Thyroid gland (tissue), 4 donors: ENCODE measurements at regions not wholly inside any gene's neighbourhood (a gene's known extent, or its start where the extent isn't known, plus 50 kb on each side); places are given as distances from the start of the nearest gene placed in this dataset.
"Not testable (repeated sequence)": the region's sequence is repeated elsewhere in the genome, so short reads cannot be mapped to it uniquely, and the experiment has no call there.

Source experiments
- DNase-seq, 2 donors: peaks; one replicate each; pipeline ENCODE4 v3.0.0-alpha.2; 2019
- H3K27ac ChIP-seq, 3 donors: fragments of 200-600 bp; sonication (generic); 1 replicate in 2 of 3; 2 replicates in 1 of 3; pipeline ENCODE4 v1.5.1; 2016 to 2019; ENCODE audit warnings: mild to moderate bottlenecking in 1 of 3, moderate library complexity in 1 of 3
- H3K27me3 ChIP-seq: fragments of 200-600 bp; sonication (generic); one replicate; pipeline ENCODE4 v1.5.1; 2019
- H3K36me3 ChIP-seq, 2 donors: fragments of 200-600 bp; sonication (generic); one replicate each; pipeline ENCODE4 v1.5.1; 2016 to 2019
- H3K4me1 ChIP-seq, 2 donors: fragments of 200-600 bp; sonication (generic); one replicate each; pipeline ENCODE4 v1.5.1; 2017 to 2019
- H3K4me3 ChIP-seq, 3 donors: fragments of 200-600 bp; sonication (generic); replicated peaks in 1 of 3; 1 replicate in 2 of 3; 2 replicates in 1 of 3; pipeline ENCODE4 v1.5.1; 2016; ENCODE audit warnings: mild to moderate bottlenecking in 1 of 3
- H3K9me3 ChIP-seq: fragments of 200-600 bp; sonication (generic); one replicate; pipeline ENCODE4 v1.5.1; 2017
- POLR2A ChIP-seq, 2 donors: fragments of 450-650 bp; IDR thresholded peaks; one replicate each; pipeline ENCODE4 v1.6.1; 2017; ENCODE audit warnings: antibody characterized with exemption in 2 of 2, mild to moderate bottlenecking in 2 of 2, moderate library complexity in 1 of 2
- WGBS, 2 donors: methylation state at CpG; one replicate each; pipeline ENCODE4 v1.1.5; 2017; 5-methylcytosine and 5-hydroxymethylcytosine counted together
- intact Hi-C: fragments of 100-400 bp; cut with DNase I; formaldehyde crosslinking; loops from one replicate; pipeline ENCODE4 v1.15.1; 2023
- TF ChIP-seq, protein P1 (sequence below), 6 experiments: fragments of 200-600 bp in 3 of 6; fragments of 450-650 bp in 3 of 6; sonication (generic) in 3 of 6; IDR thresholded peaks; one replicate each; pipeline ENCODE4 v1.5.1; 2016 to 2019; ENCODE audit warnings: antibody characterized with exemption in 6 of 6, mild to moderate bottlenecking in 2 of 6, inconsistent platforms in 1 of 6, moderate library complexity in 1 of 6

DNA sequence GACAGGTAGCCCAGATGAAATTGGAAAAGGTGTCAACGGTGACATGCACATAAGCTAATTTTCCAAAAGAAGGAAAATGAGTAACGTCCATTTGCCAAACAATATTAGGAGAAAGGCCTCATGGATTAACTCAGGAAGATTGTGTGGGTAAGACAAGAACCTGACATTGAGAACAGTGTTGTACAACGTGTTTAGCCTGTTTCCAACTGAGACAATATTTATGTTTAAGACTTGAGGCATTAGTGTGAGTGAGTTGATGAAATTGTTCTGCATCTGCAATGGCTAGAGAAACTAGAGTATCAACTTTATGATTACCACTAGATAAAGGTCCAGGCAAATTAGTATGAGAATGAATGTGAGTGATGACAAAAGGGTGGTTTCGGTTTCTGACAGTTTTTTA lies 191.3 kb upstream of the RAI14 start:
- no peak for DNase-seq
- intact Hi-C loops = loop anchor here (10.0 kb wide), 1 partner anchor 470 kb away; no protein-coding TSS in a partner anchor
- Histone ChIP-seq H3K36me3 (no peaks in the 10 kb centered on the region), H3K9me3 (no peaks in the 10 kb centered on the region), H3K27ac (no peak overlapping the region), H3K4me1 (no peaks in the 10 kb centered on the region), H3K4me3 (no peak overlapping the region), H3K27me3 (no peaks in the 10 kb centered on the region)
- WGBS, 2 donors = 39 to 44% methylated on average over 4 of the region's 4 CpGs
- TF ChIP-seq, protein P1, sequence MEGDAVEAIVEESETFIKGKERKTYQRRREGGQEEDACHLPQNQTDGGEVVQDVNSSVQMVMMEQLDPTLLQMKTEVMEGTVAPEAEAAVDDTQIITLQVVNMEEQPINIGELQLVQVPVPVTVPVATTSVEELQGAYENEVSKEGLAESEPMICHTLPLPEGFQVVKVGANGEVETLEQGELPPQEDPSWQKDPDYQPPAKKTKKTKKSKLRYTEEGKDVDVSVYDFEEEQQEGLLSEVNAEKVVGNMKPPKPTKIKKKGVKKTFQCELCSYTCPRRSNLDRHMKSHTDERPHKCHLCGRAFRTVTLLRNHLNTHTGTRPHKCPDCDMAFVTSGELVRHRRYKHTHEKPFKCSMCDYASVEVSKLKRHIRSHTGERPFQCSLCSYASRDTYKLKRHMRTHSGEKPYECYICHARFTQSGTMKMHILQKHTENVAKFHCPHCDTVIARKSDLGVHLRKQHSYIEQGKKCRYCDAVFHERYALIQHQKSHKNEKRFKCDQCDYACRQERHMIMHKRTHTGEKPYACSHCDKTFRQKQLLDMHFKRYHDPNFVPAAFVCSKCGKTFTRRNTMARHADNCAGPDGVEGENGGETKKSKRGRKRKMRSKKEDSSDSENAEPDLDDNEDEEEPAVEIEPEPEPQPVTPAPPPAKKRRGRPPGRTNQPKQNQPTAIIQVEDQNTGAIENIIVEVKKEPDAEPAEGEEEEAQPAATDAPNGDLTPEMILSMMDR (IDR thresholded peaks at IDR 0.05) = no peak
- no peak for TF ChIP-seq POLR2A (IDR thresholded peaks at IDR 0.05)

GRCh38 chr5:34465301-34465700 lies 190.8 kb upstream of the RAI14 start:
- not testable (repeated sequence) for H3K27me3 ChIP-seq, DNase-seq, H3K36me3 ChIP-seq, H3K4me1 ChIP-seq, H3K9me3 ChIP-seq, H3K27ac ChIP-seq, H3K4me3 ChIP-seq
- TF ChIP-seq, protein P1 (IDR thresholded peaks at IDR 0.05) = peak in 1 of 6 experiments; percentile 44
- 4 to 5% methylated on average over 4 of the region's 4 CpGs for WGBS, 2 donors
- intact Hi-C loops = loop anchor here (10.0 kb wide), 1 partner anchor 470 kb away; no protein-coding TSS in a partner anchor

GRCh38 chr5:34466519-34467388 lies 189.4 kb upstream of the RAI14 start:
- intact Hi-C loops = loop anchor here (10.0 kb wide), 1 partner anchor 472 kb away; no protein-coding TSS in a partner anchor
- not testable (repeated sequence) for H3K4me1 ChIP-seq, H3K36me3 ChIP-seq, DNase-seq, H3K27ac ChIP-seq, H3K4me3 ChIP-seq, H3K27me3 ChIP-seq, H3K9me3 ChIP-seq
- 53 to 59% methylated on average over 6 of the region's 6 CpGs for WGBS, 2 donors

DNA sequence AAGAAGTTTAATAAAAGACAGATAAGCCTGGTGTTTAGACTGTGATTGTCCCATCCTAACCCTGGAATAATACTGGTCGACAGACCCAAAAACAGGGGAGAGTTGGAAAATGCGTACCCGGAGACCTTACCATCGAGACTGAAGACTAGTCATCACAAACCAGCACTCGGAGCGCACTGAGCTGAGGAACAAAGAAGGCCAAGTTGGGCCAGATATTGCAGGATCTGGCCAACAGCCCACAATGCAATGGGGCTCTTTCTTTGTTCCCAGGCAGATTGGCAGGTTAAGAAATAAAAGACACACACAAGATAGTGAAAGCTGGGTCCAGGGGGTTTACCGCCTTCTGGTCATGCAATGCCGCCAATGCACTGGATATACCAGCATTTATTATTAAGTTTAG lies 188.7 kb upstream of the RAI14 start:
- 85 to 86% methylated on average over 8 of the region's 8 CpGs for WGBS, 2 donors
- intact Hi-C loops = loop anchor here (10.0 kb wide), 1 partner anchor 473 kb away; no protein-coding TSS in a partner anchor
- Histone ChIP-seq H3K36me3 (no peaks in the 10 kb centered on the region), H3K27me3 (no peaks in the 10 kb centered on the region), H3K4me1 (no peaks in the 10 kb centered on the region), H3K9me3 (no peaks in the 10 kb centered on the region), H3K27ac (no peak overlapping the region), H3K4me3 (no peak overlapping the region)
- no peak for TF ChIP-seq POLR2A (IDR thresholded peaks at IDR 0.05)
- TF ChIP-seq, protein P1 (IDR thresholded peaks at IDR 0.05) = no peak
- no peak for DNase-seq

GRCh38 chr5:34467984-34468383 lies 188.1 kb upstream of the RAI14 start:
- intact Hi-C loops = loop anchor here (10.0 kb wide), 1 partner anchor 473 kb away; no protein-coding TSS in a partner anchor
- H3K27ac ChIP-seq, DNase-seq, H3K36me3 ChIP-seq, H3K9me3 ChIP-seq, H3K27me3 ChIP-seq, H3K4me1 ChIP-seq, H3K4me3 ChIP-seq: not testable (repeated sequence)
- WGBS, 2 donors = 64 to 74% methylated on average over 3 of the region's 3 CpGs

GRCh38 chr5:34469971-34470370 lies 186.2 kb upstream of the RAI14 start:
- H3K36me3 ChIP-seq = no peaks in the 10 kb centered on the region
- no peak overlapping the region for H3K27ac ChIP-seq
- WGBS, 2 donors = 67 to 79% methylated on average over 3 of the region's 3 CpGs
- H3K27me3 ChIP-seq = no peaks in the 10 kb centered on the region
- intact Hi-C loops = loop anchor here (10.0 kb wide), 1 partner anchor 475 kb away; no protein-coding TSS in a partner anchor
- no peaks in the 10 kb centered on the region for H3K9me3 ChIP-seq
- H3K4me1 ChIP-seq = no peaks in the 10 kb centered on the region
- H3K4me3 ChIP-seq = no peak overlapping the region
- no peak for DNase-seq
- no peak for TF ChIP-seq POLR2A (IDR thresholded peaks at IDR 0.05)
- TF ChIP-seq, protein P1 (IDR thresholded peaks at IDR 0.05) = no peak
